HepG2 (cell line): ENCODE measurements at regions not wholly inside any gene's neighbourhood (a gene's known extent, or its start where the extent isn't known, plus 50 kb on each side); places are given as distances from the start of the nearest gene placed in this dataset.

ENCODE experiments used
- ATAC-seq: fragments of 200-7000 bp; cut with Tn5 transposase; 3 replicates; pipeline ENCODE4 v1.9.1; 2020; ENCODE audit warnings: mild to moderate bottlenecking, moderate library complexity
- BruUV-seq: library from RNA; stranded (reverse); fragments of 400-500 nt; replicated peaks from 2 replicates; lab custom pipeline; 2021; lab: Mats Ljungman, UMichigan
- CTCF ChIA-PET: fragments of 300-600 bp; formaldehyde crosslinking; extraction: SDS; loops from one replicate; lab custom pipeline; 2021; ENCODE audit warnings: low total read pairs, inconsistent platforms, low intra/inter-chr PET ratio; lab: Yijun Ruan, JAX
- POLR2A ChIA-PET: fragments of 350-600 bp; sonication (Branson Sonifier 250); formaldehyde crosslinking; loops from one replicate; lab custom pipeline; 2020; ENCODE audit warnings: antibody characterized with exemption, inconsistent platforms; lab: Yijun Ruan, JAX
- DNase-seq: peaks from one replicate; pipeline ENCODE4 v3.0.0-alpha.2; 2015; ENCODE audit warnings: low spot score
- FAIRE-seq: peaks from 3 replicates; lab custom pipeline; 2011; peaks lifted over from hg19 to GRCh38; lab: Jason Lieb, UNC
- H2AFZ ChIP-seq: one replicate; pipeline ENCODE4 v1.6.1; 2011; ENCODE audit warnings: low read length, inconsistent platforms
- H3K27ac ChIP-seq: fragments of 300-600 bp; 3 replicates; pipeline ENCODE4 v1.8.0; 2011; ENCODE audit warnings: mixed run types, mild to moderate bottlenecking, mixed read lengths, low read length, inconsistent platforms; ENCODE audit not compliant: insufficient read depth; ENCODE audit errors: extremely low read length
- H3K27me3 ChIP-seq, 2 experiments: fragments of 200-600 bp in 1 of 2; 2 replicates in 1 of 2; 3 replicates in 1 of 2; pipeline versions ENCODE4 v1.6.0 to v1.8.0; 2011; ENCODE audit warnings: low read length in 2 of 2, mild to moderate bottlenecking in 2 of 2, moderate library complexity in 2 of 2, inconsistent platforms in 1 of 2; ENCODE audit not compliant: insufficient read depth in 2 of 2, control insufficient read depth in 1 of 2
- H3K36me3 ChIP-seq, 2 experiments: fragments of 200-600 bp in 1 of 2; replicated peaks in 1 of 2; 2 replicates in 1 of 2; 3 replicates in 1 of 2; pipeline versions ENCODE4 v1.5.1 to v1.8.0; 2011; ENCODE audit warnings: low read length in 2 of 2, inconsistent platforms in 1 of 2; ENCODE audit not compliant: insufficient read depth in 2 of 2, control insufficient read depth in 1 of 2
- H3K4me1 ChIP-seq: 2 replicates; pipeline ENCODE4 v1.5.1; 2012; ENCODE audit warnings: low read length, inconsistent platforms; ENCODE audit not compliant: insufficient read depth
- H3K4me2 ChIP-seq: 2 replicates; pipeline ENCODE4 v1.6.0; 2011; ENCODE audit warnings: low read depth, low read length, inconsistent platforms
- H3K4me3 ChIP-seq, 3 experiments: fragments of 200-600 bp in 1 of 3; sonication (generic), shearing (Covaris generic) in 1 of 3; replicated peaks in 1 of 3; 2 replicates each; pipeline ENCODE4 v1.5.1; 2011 to 2016; ENCODE audit warnings: low read length in 3 of 3, inconsistent platforms in 2 of 3, low read depth in 2 of 3, mild to moderate bottlenecking in 2 of 3, control low read depth in 1 of 3, mixed read lengths in 1 of 3; ENCODE audit not compliant: insufficient read depth in 1 of 3
- H3K79me2 ChIP-seq: one replicate; pipeline ENCODE4 v1.6.1; 2011; ENCODE audit warnings: low read length, inconsistent platforms; ENCODE audit not compliant: insufficient read depth
- H3K9ac ChIP-seq: 2 replicates; pipeline ENCODE4 v1.6.0; 2011; ENCODE audit warnings: mild to moderate bottlenecking, low read depth, low read length, inconsistent platforms; ENCODE audit not compliant: insufficient read depth
- H3K9me3 ChIP-seq: 2 replicates; pipeline ENCODE4 v1.5.1; 2012; ENCODE audit warnings: mild to moderate bottlenecking, low read length
- H4K20me1 ChIP-seq: 2 replicates; pipeline ENCODE4 v1.6.0; 2011; ENCODE audit warnings: inconsistent platforms, mild to moderate bottlenecking, low read length, moderate library complexity; ENCODE audit not compliant: insufficient read depth
- MBNL3 ChIP-seq: fragments of 250-450 bp; sonication (Bioruptor Pico); conservative IDR thresholded peaks from 2 replicates; pipeline ENCODE4 v1.8.0; 2022; ENCODE audit warnings: mild to moderate bottlenecking, inconsistent platforms
- NFIC ChIP-seq: IDR thresholded peaks from 2 replicates; pipeline ENCODE4 v1.6.1; 2012; ENCODE audit warnings: mild to moderate bottlenecking, low read length, inconsistent platforms
- SKI ChIP-seq: fragments of 450-650 bp; IDR thresholded peaks from one replicate; pipeline ENCODE4 v1.6.1; 2018; ENCODE audit warnings: mild to moderate bottlenecking; ENCODE audit not compliant: partially characterized antibody
- ZEB1 ChIP-seq: IDR thresholded peaks from 2 replicates; pipeline ENCODE4 v1.6.1; 2012; ENCODE audit warnings: mild to moderate bottlenecking, low read depth, inconsistent platforms; ENCODE audit not compliant: insufficient replicate concordance
- ZNF205 ChIP-seq: IDR thresholded peaks from 2 replicates; pipeline ENCODE4 v1.6.1; 2018; ENCODE audit warnings: missing biosample characterization, missing genetic modification reagents
- ZNF224 ChIP-seq: sonication (generic); formaldehyde crosslinking; IDR thresholded peaks from 2 replicates; pipeline ENCODE4 v1.5.0; 2020; ENCODE audit warnings: mild to moderate bottlenecking, missing genetic modification reagents
- ZNF570 ChIP-seq: sonication (generic); formaldehyde crosslinking; IDR thresholded peaks from 2 replicates; pipeline ENCODE4 v1.4.0; 2020; ENCODE audit warnings: mild to moderate bottlenecking, missing genetic modification reagents, borderline replicate concordance
- ZNF768 ChIP-seq: sonication (generic); formaldehyde crosslinking; IDR thresholded peaks from 2 replicates; pipeline ENCODE4 v1.4.0; 2020; ENCODE audit warnings: missing genetic modification reagents
- ZSCAN9 ChIP-seq: IDR thresholded peaks from 2 replicates; pipeline ENCODE4 v1.6.1; 2016; ENCODE audit warnings: borderline replicate concordance
- WGBS: methylation state at CpG from one replicate; pipeline ENCODE4 v1.1.6; 2017; ENCODE audit warnings: low lambda C conversion rate; 5-methylcytosine and 5-hydroxymethylcytosine counted together
- in situ Hi-C: cut with HindIII; loops from 2 replicates; pipeline ENCODE4 v1.10.0; 2017; ENCODE audit warnings: low pct_unique_long_range_greater_than_20kb; ENCODE audit not compliant: extremely low pct_ligation_motif_present
- intact Hi-C: fragments of 100-400 bp; cut with micrococcal nuclease; formaldehyde crosslinking; loops from one replicate; pipeline ENCODE4 v1.10.0; 2022; ENCODE audit not compliant: unreplicated experiment
- TF ChIP-seq, protein P1 (sequence below): sonication (generic); formaldehyde crosslinking; IDR thresholded peaks from 2 replicates; pipeline ENCODE4 v1.4.0; 2020; ENCODE audit warnings: missing genetic modification reagents
- TF ChIP-seq, protein P2 (sequence below): sonication (generic); formaldehyde crosslinking; IDR thresholded peaks from 2 replicates; pipeline ENCODE4 v1.8.1; 2023; ENCODE audit warnings: mild to moderate bottlenecking, missing genetic modification reagents
- TF ChIP-seq, protein P3 (sequence below): sonication (generic); formaldehyde crosslinking; IDR thresholded peaks from 2 replicates; pipeline ENCODE4 v1.5.1; 2020; ENCODE audit warnings: missing genetic modification reagents, mild to moderate bottlenecking, borderline replicate concordance
- TF ChIP-seq, protein P4 (sequence below): IDR thresholded peaks from 2 replicates; pipeline ENCODE4 v1.6.1; 2016; ENCODE audit warnings: missing biosample characterization, missing genetic modification reagents, low read depth

DNA sequence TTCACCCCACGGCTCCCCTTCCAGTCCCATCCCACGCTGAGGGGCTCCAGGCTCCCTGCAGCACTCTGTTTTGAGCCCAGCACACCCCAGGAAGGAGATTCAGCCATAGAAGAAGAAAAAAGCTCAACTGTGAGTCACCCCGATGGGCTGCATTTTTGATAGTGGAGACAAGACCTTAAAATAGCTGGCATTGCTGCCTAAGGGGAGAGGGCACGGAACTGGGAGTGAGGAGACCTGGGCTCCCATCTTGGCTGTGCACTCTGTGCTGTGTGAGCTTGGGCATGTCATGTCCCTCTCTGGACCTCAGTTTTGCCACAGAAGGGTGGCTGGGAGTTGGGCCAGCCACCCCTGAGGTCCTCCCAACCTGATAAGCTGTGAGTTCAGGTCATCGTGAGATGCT is 57.2 kb upstream of the SMAD6 start:
- Histone ChIP-seq H3K4me2 (peak overlapping the region; percentile 65), H3K79me2 (no peaks in the 10 kb centered on the region), H3K9ac (no peak overlapping the region; the same call in 1 of the 2 replicates), H3K4me3 (peak overlapping the region in 1 of 3 experiments; percentile 38; a peak in 1 of 6 replicates), H2AFZ (no peak overlapping the region), H4K20me1 (no peaks in the 10 kb centered on the region), H3K27ac (no peak overlapping the region), H3K9me3 (no peaks in the 10 kb centered on the region), H3K36me3 (no peaks in the 10 kb centered on the region), H3K27me3 (peaks cover 0 to 7% of the 10 kb centered on the region in 2 experiments; a peak in 1 of 5 replicates), H3K4me1 (peaks cover 55% of the 10 kb centered on the region)
- 50% methylated on average over 4 of the region's 5 CpGs for WGBS
- ChIA-PET POLR2A (no interaction called here), CTCF (no interaction called here)
- TF ChIP-seq, protein P1, sequence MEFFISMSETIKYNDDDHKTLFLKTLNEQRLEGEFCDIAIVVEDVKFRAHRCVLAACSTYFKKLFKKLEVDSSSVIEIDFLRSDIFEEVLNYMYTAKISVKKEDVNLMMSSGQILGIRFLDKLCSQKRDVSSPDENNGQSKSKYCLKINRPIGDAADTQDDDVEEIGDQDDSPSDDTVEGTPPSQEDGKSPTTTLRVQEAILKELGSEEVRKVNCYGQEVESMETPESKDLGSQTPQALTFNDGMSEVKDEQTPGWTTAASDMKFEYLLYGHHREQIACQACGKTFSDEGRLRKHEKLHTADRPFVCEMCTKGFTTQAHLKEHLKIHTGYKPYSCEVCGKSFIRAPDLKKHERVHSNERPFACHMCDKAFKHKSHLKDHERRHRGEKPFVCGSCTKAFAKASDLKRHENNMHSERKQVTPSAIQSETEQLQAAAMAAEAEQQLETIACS (CRISPR knock-in tag) = no peak
- TF ChIP-seq ZNF224 (CRISPR knock-in tag) (no peak), ZNF768 (CRISPR knock-in tag) (peak; percentile 98), ZNF570 (CRISPR knock-in tag) (no peak), NFIC (no peak)
- DNase-seq (no peak), FAIRE-seq (no peak), ATAC-seq (no peak)
- BruUV-seq = no TSS peak
- intact Hi-C loops (no loop called here), in situ Hi-C loops (no loop called here)

DNA sequence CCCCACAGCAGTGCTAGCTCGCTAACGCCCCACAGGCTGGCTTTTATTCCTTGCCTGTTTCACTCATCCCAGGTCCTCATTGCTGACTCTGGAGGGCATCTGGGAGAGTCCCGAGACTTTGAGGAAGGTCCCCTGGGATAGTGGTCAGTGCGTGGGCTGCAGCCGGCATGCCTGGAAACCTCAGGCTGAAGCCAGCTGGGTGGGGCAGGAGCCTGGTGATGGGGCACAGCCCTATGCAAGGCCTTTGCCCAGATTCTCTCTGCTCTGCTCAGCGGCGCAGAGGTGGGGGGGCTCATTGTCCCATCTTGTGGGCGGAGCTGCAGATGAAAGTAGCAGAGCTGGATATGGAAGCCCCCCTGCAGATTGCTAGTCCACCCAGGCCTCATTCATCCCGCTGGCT is 55.7 kb upstream of the SMAD6 start:
- WGBS = 72% methylated on average over 8 of the region's 9 CpGs
- peaks cover 0 to 7% of the 10 kb centered on the region in 2 experiments; a peak in 1 of 5 replicates for H3K27me3 ChIP-seq
- no peak overlapping the region for H3K4me2 ChIP-seq
- no peak overlapping the region for H2AFZ ChIP-seq
- H3K9ac ChIP-seq = no peak overlapping the region
- ATAC-seq (no peak), DNase-seq (no peak), FAIRE-seq (no peak)
- ChIA-PET CTCF (no interaction called here), POLR2A (no interaction called here)
- H3K4me1 ChIP-seq = peaks cover 69% of the 10 kb centered on the region
- intact Hi-C loops (no loop called here), in situ Hi-C loops (no loop called here)
- no peaks in the 10 kb centered on the region for H3K79me2 ChIP-seq
- H3K27ac ChIP-seq = no peak overlapping the region
- H3K4me3 ChIP-seq = no peak overlapping the region
- no TSS peak for BruUV-seq
- no peaks in the 10 kb centered on the region for H3K36me3 ChIP-seq
- H3K9me3 ChIP-seq = no peaks in the 10 kb centered on the region
- H4K20me1 ChIP-seq = no peaks in the 10 kb centered on the region
- TF ChIP-seq, protein P2, sequence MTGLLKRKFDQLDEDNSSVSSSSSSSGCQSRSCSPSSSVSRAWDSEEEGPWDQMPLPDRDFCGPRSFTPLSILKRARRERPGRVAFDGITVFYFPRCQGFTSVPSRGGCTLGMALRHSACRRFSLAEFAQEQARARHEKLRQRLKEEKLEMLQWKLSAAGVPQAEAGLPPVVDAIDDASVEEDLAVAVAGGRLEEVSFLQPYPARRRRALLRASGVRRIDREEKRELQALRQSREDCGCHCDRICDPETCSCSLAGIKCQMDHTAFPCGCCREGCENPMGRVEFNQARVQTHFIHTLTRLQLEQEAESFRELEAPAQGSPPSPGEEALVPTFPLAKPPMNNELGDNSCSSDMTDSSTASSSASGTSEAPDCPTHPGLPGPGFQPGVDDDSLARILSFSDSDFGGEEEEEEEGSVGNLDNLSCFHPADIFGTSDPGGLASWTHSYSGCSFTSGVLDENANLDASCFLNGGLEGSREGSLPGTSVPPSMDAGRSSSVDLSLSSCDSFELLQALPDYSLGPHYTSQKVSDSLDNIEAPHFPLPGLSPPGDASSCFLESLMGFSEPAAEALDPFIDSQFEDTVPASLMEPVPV (CRISPR knock-in tag) = no peak
- TF ChIP-seq, protein P3, sequence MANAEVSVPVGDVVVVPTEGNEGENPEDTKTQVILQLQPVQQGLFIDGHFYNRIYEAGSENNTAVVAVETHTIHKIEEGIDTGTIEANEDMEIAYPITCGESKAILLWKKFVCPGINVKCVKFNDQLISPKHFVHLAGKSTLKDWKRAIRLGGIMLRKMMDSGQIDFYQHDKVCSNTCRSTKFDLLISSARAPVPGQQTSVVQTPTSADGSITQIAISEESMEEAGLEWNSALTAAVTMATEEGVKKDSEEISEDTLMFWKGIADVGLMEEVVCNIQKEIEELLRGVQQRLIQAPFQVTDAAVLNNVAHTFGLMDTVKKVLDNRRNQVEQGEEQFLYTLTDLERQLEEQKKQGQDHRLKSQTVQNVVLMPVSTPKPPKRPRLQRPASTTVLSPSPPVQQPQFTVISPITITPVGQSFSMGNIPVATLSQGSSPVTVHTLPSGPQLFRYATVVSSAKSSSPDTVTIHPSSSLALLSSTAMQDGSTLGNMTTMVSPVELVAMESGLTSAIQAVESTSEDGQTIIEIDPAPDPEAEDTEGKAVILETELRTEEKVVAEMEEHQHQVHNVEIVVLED (CRISPR knock-in tag) = no peak
- TF ChIP-seq ZNF205 (CRISPR knock-in tag) = no peak
- TF ChIP-seq, protein P4, sequence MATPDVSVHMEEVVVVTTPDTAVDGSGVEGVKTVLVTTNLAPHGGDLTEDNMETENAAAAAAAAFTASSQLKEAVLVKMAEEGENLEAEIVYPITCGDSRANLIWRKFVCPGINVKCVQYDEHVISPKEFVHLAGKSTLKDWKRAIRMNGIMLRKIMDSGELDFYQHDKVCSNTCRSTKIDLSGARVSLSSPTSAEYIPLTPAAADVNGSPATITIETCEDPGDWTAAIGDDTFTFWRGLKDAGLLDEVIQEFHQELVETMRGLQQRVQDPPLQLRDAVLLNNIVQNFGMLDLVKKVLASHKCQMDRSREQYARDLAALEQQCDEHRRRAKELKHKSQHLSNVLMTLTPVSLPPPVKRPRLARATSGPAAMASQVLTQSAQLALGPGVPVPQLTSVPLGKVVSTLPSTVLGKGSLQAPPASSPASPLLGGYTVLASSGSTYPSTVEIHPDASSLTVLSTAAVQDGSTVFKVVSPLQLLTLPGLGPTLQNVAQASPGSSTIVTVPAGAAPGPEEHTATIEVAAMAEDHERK (CRISPR knock-in tag) = no peak
- no peak for TF ChIP-seq SKI
- no peak for TF ChIP-seq ZSCAN9 (CRISPR knock-in tag)
- TF ChIP-seq ZEB1 = no peak
- TF ChIP-seq MBNL3 (CRISPR knock-in tag) = no peak
